ENCODE measurements at regions not wholly inside any gene's neighbourhood (a gene's known extent, or its start where the extent isn't known, plus 50 kb on each side); places are given as distances from the start of the nearest gene placed in this dataset.

GRCh38 chr11:90512846-90513245 lies 290.0 kb upstream of the CHORDC1 start:
- dilution Hi-C loops (cut with HindIII; ENCODE audit: low sequenced_read_pairs, unreplicated experiment) = no loop called here
- no TSS peak for BruUV-seq (replicated peaks)
- no peak overlapping the region for H3K4me2 ChIP-seq (ENCODE audit: low read depth, low read length)

More at GRCh38 chr11:90512846-90513245, 290.0 kb upstream of the CHORDC1 start:
- Histone ChIP-seq H3K4me1 (ENCODE audit: control insufficient read depth, insufficient read depth, low read length) (no peaks in the 10 kb centered on the region), H3K18ac (ENCODE audit: low read depth, low read length) (no peak overlapping the region), H3K4me3 (ENCODE audit: insufficient read depth, low read depth, low read length) (no peak overlapping the region), H4K8ac (ENCODE audit: low read depth in 2 of 2, low read length in 2 of 2) (no peak overlapping the region), H3K56ac (ENCODE audit: extremely low read depth, insufficient read depth, low read length) (no peak overlapping the region), H3K9me1 (ENCODE audit: insufficient read depth, low read length) (no peaks in the 10 kb centered on the region), H4K91ac (ENCODE audit: insufficient read depth, low read depth, low read length) (no peak overlapping the region), H3K79me1 (ENCODE audit: low read depth in 1 of 2, low read length in 2 of 2) (no peaks in the 10 kb centered on the region), H4K5ac (ENCODE audit: low read depth, low read length) (no peak overlapping the region), H3K27me3 (ENCODE audit: control insufficient read depth, insufficient read depth, low read length) (no peaks in the 10 kb centered on the region), H2BK20ac (ENCODE audit: low read depth, low read length) (no peak overlapping the region), H3K9ac (ENCODE audit: low read depth, low read length) (no peak overlapping the region), H2AK9ac (replicated peaks; ENCODE audit: low read depth, low read length, poor library complexity) (no peak overlapping the region), H4K20me1 (ENCODE audit: insufficient read depth, low read length) (no peaks in the 10 kb centered on the region), H2AK5ac (ENCODE audit: low read depth, low read length) (no peak overlapping the region), H2AFZ (replicated peaks; ENCODE audit: low read length, poor library complexity) (no peak overlapping the region), H3K23ac (ENCODE audit: low read depth, low read length) (no peak overlapping the region), H3K27ac (ENCODE audit: insufficient read depth, low read length) (no peak overlapping the region), H3K4ac (ENCODE audit: low read depth, low read length) (no peak overlapping the region), H3K36me3 (ENCODE audit: control insufficient read depth, insufficient read depth, low read length) (no peaks in the 10 kb centered on the region), H3K14ac (replicated peaks; ENCODE audit: low read depth, low read length) (no peak overlapping the region), H2BK15ac (ENCODE audit: low read depth, low read length) (no peak overlapping the region), H2BK5ac (ENCODE audit: low read depth, low read length, poor library complexity, severe bottlenecking) (no peak overlapping the region), H3K9me3 (ENCODE audit: control insufficient read depth, insufficient read depth, low read length) (0 out of 2 replicates have a peak, but pooled peaks cover 2% of the 10 kb centered on the region), H2BK120ac (ENCODE audit: low read depth, low read length) (no peak overlapping the region)
- CTCF ChIA-PET = no interaction called here
- intact Hi-C loops (cut with micrococcal nuclease) (no loop called here), in situ Hi-C loops (cut with MboI; ENCODE audit: low sequenced_read_pairs) (no loop called here)
- TF ChIP-seq NFE2L2 (IDR thresholded peaks at IDR 0.05; ENCODE audit: low read depth, low read length) (no peak), MAFK (IDR thresholded peaks at IDR 0.05; ENCODE audit: low read depth, low read length) (no peak), BHLHE40 (IDR thresholded peaks at IDR 0.05; ENCODE audit: low read depth, low read length) (no peak), CEBPB (IDR thresholded peaks at IDR 0.05; ENCODE audit: low read depth, low read length) (no peak), RFX5 (IDR thresholded peaks at IDR 0.05; ENCODE audit: low read depth, low read length) (no peak)
- POLR2A ChIA-PET (ENCODE audit: unreplicated experiment) = no interaction called here
- ATAC-seq (ENCODE audit: low read depth) (no peak), DNase-seq (no peak)

Measured in IMR-90 (cell line).